B cell (primary cell): ENCODE measurements at regions not wholly inside any gene's neighbourhood (a gene's known extent, or its start where the extent isn't known, plus 50 kb on each side); places are given as distances from the start of the nearest gene placed in this dataset.

Source experiments
- ATAC-seq: fragments of 200-7000 bp; cut with Tn5 transposase; one replicate; pipeline ENCODE4 v1.10.0; 2021; ENCODE audit warnings: low read depth, mild to moderate bottlenecking, moderate number of reproducible peaks, moderate library complexity
- CTCF ChIA-PET: fragments of 350-600 bp; sonication (Branson Sonifier 250); formaldehyde crosslinking; loops from one replicate; lab custom pipeline; 2021; ENCODE audit warnings: antibody characterized with exemption, inconsistent platforms; lab: Charles Lee
- POLR2A ChIA-PET: fragments of 350-600 bp; sonication (Branson Sonifier 250); formaldehyde crosslinking; loops from one replicate; lab custom pipeline; 2021; ENCODE audit warnings: antibody characterized with exemption; lab: Charles Lee
- DNase-seq: peaks from one replicate; pipeline ENCODE4 v3.0.0; 2013
- H2AFZ ChIP-seq: 2 replicates; pipeline ENCODE4 v1.6.1; 2012; ENCODE audit warnings: mild to moderate bottlenecking, low read depth, low read length; ENCODE audit not compliant: insufficient read depth, poor library complexity, severe bottlenecking
- H3K27ac ChIP-seq, 2 donors: 1 replicate in 1 of 2; 2 replicates in 1 of 2; pipeline ENCODE4 v1.5.1; 2012 to 2013; ENCODE audit warnings: low read length in 2 of 2, mild to moderate bottlenecking in 2 of 2, moderate library complexity in 1 of 2
- H3K27me3 ChIP-seq, 4 experiments: fragments of 200-600 bp in 1 of 4; sonication (generic) in 1 of 4; replicated peaks in 1 of 4; 1 replicate in 2 of 4; 2 replicates in 2 of 4; pipeline versions ENCODE4 v1.6.1 to v1.7.0; 2013 to 2016; ENCODE audit warnings: low read length in 3 of 4, mild to moderate bottlenecking in 2 of 4, mixed read lengths in 1 of 4, moderate library complexity in 1 of 4; ENCODE audit not compliant: insufficient read depth in 4 of 4, control insufficient read depth in 3 of 4; ENCODE audit errors: control extremely low read depth in 1 of 4
- H3K36me3 ChIP-seq, 2 experiments: replicated peaks in 1 of 2; 1 replicate in 1 of 2; 2 replicates in 1 of 2; pipeline versions ENCODE4 v1.6.1 to v1.7.1; 2013; ENCODE audit warnings: low read length in 1 of 2; ENCODE audit not compliant: insufficient read depth in 2 of 2, control insufficient read depth in 1 of 2; ENCODE audit errors: control extremely low read depth in 1 of 2, extremely low read depth in 1 of 2
- H3K4me1 ChIP-seq, 2 donors: fragments of 200-600 bp in 1 of 2; sonication (generic) in 1 of 2; 1 replicate in 1 of 2; 2 replicates in 1 of 2; pipeline versions ENCODE4 v1.5.1 to v1.6.1; 2013 to 2017; ENCODE audit warnings: low read length in 2 of 2; ENCODE audit not compliant: control insufficient read depth in 2 of 2, insufficient read depth in 2 of 2
- H3K4me2 ChIP-seq: replicated peaks from 2 replicates; pipeline ENCODE3; 2012; ENCODE audit warnings: mild to moderate bottlenecking, low read depth, low read length; ENCODE audit not compliant: poor library complexity, severe bottlenecking
- H3K4me3 ChIP-seq, 5 experiments: fragments of 200-600 bp in 1 of 5; sonication (generic) in 1 of 5; 1 replicate in 3 of 5; 2 replicates in 2 of 5; pipeline versions ENCODE4 v1.5.1 to v1.7.0; 2011 to 2016; ENCODE audit warnings: low read length in 4 of 5, mild to moderate bottlenecking in 4 of 5, low read depth in 2 of 5, control low read depth in 1 of 5, moderate library complexity in 1 of 5; ENCODE audit not compliant: insufficient read depth in 1 of 5; ENCODE audit errors: control extremely low read depth in 1 of 5, extremely low read depth in 1 of 5
- H3K79me2 ChIP-seq: fragments of 200-600 bp; sonication (generic); one replicate; pipeline ENCODE4 v1.6.0; 2016; ENCODE audit warnings: low read length; ENCODE audit not compliant: control insufficient read depth, insufficient read depth
- H3K9ac ChIP-seq: fragments of 200-600 bp; sonication (generic); 2 replicates; pipeline ENCODE4 v1.6.1; 2017; ENCODE audit warnings: mild to moderate bottlenecking, low read length, moderate library complexity
- H3K9me3 ChIP-seq, 3 donors: one replicate each; pipeline versions ENCODE4 v1.6.1 to v1.7.1; 2013; ENCODE audit warnings: low read length in 2 of 3; ENCODE audit not compliant: control insufficient read depth in 2 of 3, insufficient read depth in 1 of 3; ENCODE audit errors: control extremely low read depth in 1 of 3
- H4K20me1 ChIP-seq: 2 replicates; pipeline ENCODE4 v1.6.0; 2012; ENCODE audit warnings: mild to moderate bottlenecking, low read length; ENCODE audit not compliant: insufficient read depth, control insufficient read depth, poor library complexity, severe bottlenecking
- H3K27ac Mint-ChIP-seq: one replicate; pipeline ENCODE4 v1.8.0; 2021; ENCODE audit warnings: mixed read lengths
- H3K27me3 Mint-ChIP-seq: one replicate; pipeline ENCODE4 v1.8.0; 2021; ENCODE audit warnings: mixed read lengths
- H3K4me1 Mint-ChIP-seq: one replicate; pipeline ENCODE4 v1.8.0; 2021; ENCODE audit warnings: mixed read lengths
- H3K4me3 Mint-ChIP-seq: one replicate; pipeline ENCODE4 v1.8.0; 2021; ENCODE audit warnings: mixed read lengths
- H3K9me3 Mint-ChIP-seq: one replicate; pipeline ENCODE4 v1.8.0; 2022; ENCODE audit warnings: mixed read lengths; ENCODE audit not compliant: insufficient read depth
- EZH2 ChIP-seq: IDR thresholded peaks from 2 replicates; pipeline ENCODE4 v1.6.1; 2012; ENCODE audit warnings: borderline replicate concordance, low read depth, mild to moderate bottlenecking, moderate library complexity, low read length; ENCODE audit not compliant: insufficient read depth, poor library complexity, severe bottlenecking
- WGBS: methylation state at CpG from one replicate; pipeline ENCODE4 v1.1.5; 2013; ENCODE audit warnings: missing lambda C conversion rate; ENCODE audit not compliant: insufficient coverage; 5-methylcytosine and 5-hydroxymethylcytosine counted together
- intact Hi-C: fragments of 100-400 bp; cut with micrococcal nuclease; formaldehyde crosslinking; loops from one replicate; pipeline ENCODE4 v1.10.0; 2022
- TF ChIP-seq, protein P1 (sequence below): fragments of 200-600 bp; IDR thresholded peaks from one replicate; pipeline ENCODE4 v1.8.0; 2022; ENCODE audit warnings: antibody characterized with exemption, mild to moderate bottlenecking

DNA sequence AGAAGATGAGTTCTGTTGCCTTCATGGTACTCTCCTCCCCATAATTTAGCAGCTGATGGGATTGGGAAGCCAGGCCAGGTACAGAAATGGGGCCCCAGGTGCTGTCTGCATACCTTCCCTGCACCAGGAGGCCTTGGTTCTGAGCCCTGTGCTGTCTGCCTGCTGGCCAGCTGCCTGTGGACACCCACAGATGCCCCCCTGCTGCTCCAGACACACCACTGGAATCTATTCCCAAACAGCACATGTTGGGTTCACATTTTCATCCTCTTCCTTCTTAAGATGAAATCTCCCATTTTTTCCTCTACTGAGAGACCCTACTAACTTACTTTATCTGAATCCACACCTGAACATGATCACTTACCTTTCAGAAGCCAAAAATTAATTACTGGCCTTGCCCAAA, 152.0 kb upstream of the CCDC68 start:
- no peak for DNase-seq
- Histone ChIP-seq H3K4me3 (no peak overlapping the region), H3K27ac (no peak overlapping the region), H3K36me3 (no peaks in the 10 kb centered on the region), H3K4me2 (no peak overlapping the region), H4K20me1 (no peaks in the 10 kb centered on the region), H3K9me3 (no peaks in the 10 kb centered on the region), H3K27me3 (no peaks in the 10 kb centered on the region), H3K79me2 (no peaks in the 10 kb centered on the region), H3K4me1 (peaks cover 0 to 5% of the 10 kb centered on the region in 2 donors), H3K9ac (no peak overlapping the region), H2AFZ (no peak overlapping the region)
- intact Hi-C loops = no loop called here
- Mint-ChIP-seq H3K4me1 (peaks cover 4% of the 10 kb centered on the region), H3K4me3 (no peak overlapping the region), H3K27me3 (no peaks in the 10 kb centered on the region), H3K27ac (no peak overlapping the region), H3K9me3 (no peaks in the 10 kb centered on the region)
- ATAC-seq = no peak
- TF ChIP-seq, protein P1, sequence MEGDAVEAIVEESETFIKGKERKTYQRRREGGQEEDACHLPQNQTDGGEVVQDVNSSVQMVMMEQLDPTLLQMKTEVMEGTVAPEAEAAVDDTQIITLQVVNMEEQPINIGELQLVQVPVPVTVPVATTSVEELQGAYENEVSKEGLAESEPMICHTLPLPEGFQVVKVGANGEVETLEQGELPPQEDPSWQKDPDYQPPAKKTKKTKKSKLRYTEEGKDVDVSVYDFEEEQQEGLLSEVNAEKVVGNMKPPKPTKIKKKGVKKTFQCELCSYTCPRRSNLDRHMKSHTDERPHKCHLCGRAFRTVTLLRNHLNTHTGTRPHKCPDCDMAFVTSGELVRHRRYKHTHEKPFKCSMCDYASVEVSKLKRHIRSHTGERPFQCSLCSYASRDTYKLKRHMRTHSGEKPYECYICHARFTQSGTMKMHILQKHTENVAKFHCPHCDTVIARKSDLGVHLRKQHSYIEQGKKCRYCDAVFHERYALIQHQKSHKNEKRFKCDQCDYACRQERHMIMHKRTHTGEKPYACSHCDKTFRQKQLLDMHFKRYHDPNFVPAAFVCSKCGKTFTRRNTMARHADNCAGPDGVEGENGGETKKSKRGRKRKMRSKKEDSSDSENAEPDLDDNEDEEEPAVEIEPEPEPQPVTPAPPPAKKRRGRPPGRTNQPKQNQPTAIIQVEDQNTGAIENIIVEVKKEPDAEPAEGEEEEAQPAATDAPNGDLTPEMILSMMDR = no peak
- TF ChIP-seq EZH2 = no peak
- ChIA-PET CTCF (no interaction called here), POLR2A (no interaction called here)

DNA sequence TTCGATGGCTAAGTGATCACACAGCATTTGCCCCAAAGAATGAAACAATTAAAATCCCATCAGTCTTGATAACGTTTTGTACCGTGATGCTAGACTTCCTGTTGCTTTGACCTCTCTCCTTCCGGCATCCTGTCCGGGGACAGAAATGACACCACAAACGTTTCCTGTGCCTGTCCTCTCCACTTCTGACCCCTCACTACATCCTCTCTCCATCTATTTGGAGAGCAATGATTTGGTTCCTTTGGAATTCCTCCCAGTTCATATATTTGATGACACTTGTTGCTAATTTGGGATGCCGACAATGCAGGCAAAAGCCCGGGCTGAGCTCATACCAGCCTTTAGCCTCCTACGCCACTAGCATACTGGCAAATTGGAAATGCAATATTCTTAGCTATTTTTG, 151.2 kb upstream of the CCDC68 start:
- Histone ChIP-seq H3K4me2 (no peak overlapping the region), H4K20me1 (no peaks in the 10 kb centered on the region), H3K79me2 (no peaks in the 10 kb centered on the region), H3K9ac (no peak overlapping the region), H2AFZ (no peak overlapping the region), H3K27me3 (no peaks in the 10 kb centered on the region), H3K9me3 (no peaks in the 10 kb centered on the region), H3K4me1 (peaks cover 0 to 14% of the 10 kb centered on the region in 2 donors), H3K27ac (no peak overlapping the region), H3K36me3 (no peaks in the 10 kb centered on the region), H3K4me3 (no peak overlapping the region)
- H3K27ac Mint-ChIP-seq = no peak overlapping the region
- TF ChIP-seq, protein P1 = no peak
- no peak for TF ChIP-seq EZH2
- ChIA-PET POLR2A (no interaction called here), CTCF (no interaction called here)
- ATAC-seq (no peak), DNase-seq (no peak)
- intact Hi-C loops = no loop called here
- H3K9me3 Mint-ChIP-seq = no peaks in the 10 kb centered on the region
- 32% methylated on average over 6 of the region's 9 CpGs for WGBS
- H3K27me3 Mint-ChIP-seq = no peaks in the 10 kb centered on the region
- no peak overlapping the region for H3K4me3 Mint-ChIP-seq
- H3K4me1 Mint-ChIP-seq = peaks cover 12% of the 10 kb centered on the region
